Stimulated activated CD8-positive, alpha-beta memory T cell treated with anti-CD3 and anti-CD28 coated beads, Interleukin-4, amount 100 ng/mL, for 4 hours (primary cell): ENCODE measurements at regions not wholly inside any gene's neighbourhood (a gene's known extent, or its start where the extent isn't known, plus 50 kb on each side); places are given as distances from the start of the nearest gene placed in this dataset.

Experiments
- DNase-seq, 2 donors: peaks; one replicate each; pipeline ENCODE4 v3.0.0-alpha.2; 2020; ENCODE audit warnings: low read depth in 2 of 2, low spot score in 1 of 2

- DNase-seq: no peak
Measured at GRCh38 chr2:120545521-120546047, 190.1 kb upstream of the GLI2 start.

- DNase-seq: no peak
Measured at GRCh38 chr2:120546048-120546864, 189.4 kb upstream of the GLI2 start.

- DNase-seq: no peak
Measured at GRCh38 chr2:120546865-120547390, 188.7 kb upstream of the GLI2 start.

GRCh38 chr2:120547662-120548061 is 188.0 kb upstream of the GLI2 start:
- no peak for DNase-seq

- no peak for DNase-seq
Measured at GRCh38 chr2:120548627-120549608, 186.8 kb upstream of the GLI2 start.

- no peak for DNase-seq
Measured at GRCh38 chr2:120549841-120550240, 185.8 kb upstream of the GLI2 start.

GRCh38 chr2:120550282-120550681 is 185.4 kb upstream of the GLI2 start:
- no peak for DNase-seq

GRCh38 chr2:120550893-120551446 is 184.7 kb upstream of the GLI2 start:
- DNase-seq: no peak

GRCh38 chr2:120551522-120551921 is 184.1 kb upstream of the GLI2 start:
- no peak for DNase-seq

GRCh38 chr2:120552079-120552478 is 183.6 kb upstream of the GLI2 start:
- DNase-seq: no peak

GRCh38 chr2:120552800-120553481 is 182.7 kb upstream of the GLI2 start:
- no peak for DNase-seq

- no peak for DNase-seq
Measured at GRCh38 chr2:120554625-120555032, 181.0 kb upstream of the GLI2 start.

- DNase-seq: no peak
Measured at GRCh38 chr2:120555092-120555491, 180.6 kb upstream of the GLI2 start.

GRCh38 chr2:120556911-120557310 is 178.8 kb upstream of the GLI2 start:
- no peak for DNase-seq

- no peak for DNase-seq
Measured at GRCh38 chr2:120558847-120559246, 176.8 kb upstream of the GLI2 start.

GRCh38 chr2:120559401-120559800 is 176.3 kb upstream of the GLI2 start:
- DNase-seq: no peak

GRCh38 chr2:120560330-120560729 is 175.3 kb upstream of the GLI2 start:
- DNase-seq: no peak

- no peak for DNase-seq
Measured at GRCh38 chr2:120561379-120562035, 174.2 kb upstream of the GLI2 start.

GRCh38 chr2:120562218-120563005 is 173.3 kb upstream of the GLI2 start:
- no peak for DNase-seq
